Activated CD4-positive, alpha-beta T cell treated with anti-CD3 and anti-CD28 coated beads, Interleukin-2, Interleukin-4, amounts not matched to agents 100 ng/mL and 50 ng/mL, durations not matched to agents 16 hours and 8 hours (primary cell): ENCODE measurements at regions not wholly inside any gene's neighbourhood (a gene's known extent, or its start where the extent isn't known, plus 50 kb on each side); places are given as distances from the start of the nearest gene placed in this dataset.

Experiments used
- DNase-seq: peaks from one replicate; pipeline ENCODE4 v3.0.0-alpha.2; 2020; ENCODE audit warnings: low spot score

DNA sequence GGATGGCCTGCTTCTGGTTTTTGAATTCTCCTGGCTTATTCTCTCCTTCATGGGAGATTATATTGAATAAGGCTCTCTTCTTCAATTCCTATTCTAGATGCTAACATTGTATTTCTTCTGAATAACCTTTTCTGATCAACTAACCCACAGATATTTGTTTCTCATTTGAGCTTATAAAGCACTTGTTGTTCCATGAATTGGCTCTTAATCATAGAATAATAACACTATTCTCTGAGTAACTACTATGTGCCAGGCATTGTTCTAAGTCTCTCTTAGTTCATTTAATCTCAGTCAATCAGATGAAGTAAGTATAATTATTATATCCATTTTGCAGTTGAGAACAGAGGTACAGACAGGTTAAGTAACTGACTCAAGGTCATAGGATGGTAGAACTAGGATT, 136.3 kb upstream of the MLIP start:
- no peak for DNase-seq

GRCh38 chr6:53975941-53976615, 135.2 kb upstream of the MLIP start:
- no peak for DNase-seq

DNA sequence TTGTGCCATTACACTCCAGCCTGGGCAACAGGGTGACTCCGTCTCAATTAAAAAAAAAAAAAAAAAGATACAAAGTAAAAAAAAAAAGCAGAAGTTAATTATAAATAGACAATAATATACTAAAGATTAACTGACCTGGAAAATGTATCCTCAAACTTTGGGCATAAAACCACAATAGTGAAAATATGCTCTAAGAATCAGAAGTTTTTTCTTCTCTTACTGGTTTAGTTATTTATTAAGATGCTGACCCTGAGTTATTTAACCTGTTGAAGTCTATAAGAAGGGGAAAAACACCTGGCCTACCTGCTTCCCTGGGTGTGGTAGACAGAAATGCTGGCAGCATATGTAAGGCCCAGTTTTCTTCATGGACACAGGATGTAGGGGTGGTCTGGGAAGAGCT, 133.7 kb upstream of the MLIP start:
- no peak for DNase-seq

DNA sequence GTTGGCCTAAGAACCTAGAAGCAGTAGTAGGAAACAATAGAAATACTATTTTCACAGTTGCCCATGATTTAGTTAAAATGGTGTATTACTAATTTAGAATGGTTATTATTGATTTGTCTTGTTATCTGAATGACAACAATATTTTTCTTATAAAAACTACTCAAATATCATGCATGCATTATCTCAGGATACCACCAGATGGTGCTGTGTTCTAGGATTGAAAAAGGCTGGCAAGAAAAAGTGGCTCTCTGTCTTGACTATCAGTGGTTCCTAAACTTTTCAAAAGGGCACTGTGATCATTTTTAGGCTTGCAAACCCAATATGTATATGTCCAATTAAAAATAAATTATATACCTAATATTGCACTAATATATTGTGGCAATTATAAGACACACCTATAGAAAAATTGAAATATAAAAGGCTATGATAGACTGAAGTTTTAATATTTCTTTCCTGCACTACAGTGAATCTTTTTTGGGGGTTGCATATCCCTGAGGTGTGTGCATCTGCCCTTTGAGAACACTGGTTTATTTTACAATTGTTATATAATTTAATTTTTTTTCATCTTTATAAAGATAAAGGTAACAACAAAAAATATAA, 131.7 kb upstream of the MLIP start:
- DNase-seq = peak; percentile 23

DNA sequence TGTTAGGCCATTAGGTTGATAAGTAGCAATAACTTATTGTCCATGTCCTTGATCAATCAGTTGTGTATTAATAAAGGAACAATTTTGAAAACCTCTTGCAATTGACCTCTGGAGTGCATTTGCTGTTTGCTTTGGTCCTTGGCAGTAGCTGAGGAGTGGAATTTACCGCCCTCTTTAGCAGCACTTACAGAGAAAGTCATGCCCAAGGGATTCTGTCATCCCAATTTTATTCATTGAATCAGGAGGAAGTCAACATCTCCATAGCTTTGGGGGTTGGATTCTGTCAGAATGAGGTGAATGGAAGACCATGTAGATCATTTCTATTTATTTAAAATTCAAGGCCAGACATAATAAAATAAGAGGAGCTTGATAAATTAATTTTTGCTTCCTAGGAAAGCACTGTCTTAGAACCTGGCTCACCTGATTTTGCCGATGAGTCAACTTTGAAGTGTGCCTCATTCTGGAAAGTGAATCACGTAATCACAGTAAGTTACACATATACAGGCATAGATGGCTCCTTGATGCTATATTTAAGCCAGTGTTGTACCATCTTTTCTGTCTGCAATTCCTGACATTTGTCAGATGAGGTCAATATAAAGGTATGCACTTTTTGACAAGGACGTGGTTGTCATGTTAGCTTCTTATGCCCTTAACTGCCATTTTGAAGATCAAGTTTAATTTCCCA, 128.7 kb upstream of the MLIP start:
- no peak for DNase-seq

DNA sequence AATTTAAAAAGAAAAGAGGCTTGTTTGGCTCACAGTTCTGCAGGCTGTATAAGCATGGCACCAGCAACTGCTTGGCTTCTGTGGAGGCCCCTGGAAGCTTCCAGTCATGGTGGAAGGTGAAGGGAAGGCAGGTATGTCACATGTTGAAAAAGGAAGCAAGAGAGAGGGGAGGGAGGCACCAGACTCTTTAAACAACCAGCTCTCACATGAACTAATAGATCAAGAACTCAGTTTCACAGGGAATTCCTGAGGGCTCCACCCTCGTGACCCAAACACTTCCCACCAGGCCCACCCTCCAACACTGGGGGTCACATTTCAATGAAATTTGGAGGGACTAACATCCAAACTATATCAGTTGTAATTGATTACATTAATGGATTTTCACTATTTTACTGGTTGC, 127.9 kb upstream of the MLIP start:
- DNase-seq = no peak

DNA sequence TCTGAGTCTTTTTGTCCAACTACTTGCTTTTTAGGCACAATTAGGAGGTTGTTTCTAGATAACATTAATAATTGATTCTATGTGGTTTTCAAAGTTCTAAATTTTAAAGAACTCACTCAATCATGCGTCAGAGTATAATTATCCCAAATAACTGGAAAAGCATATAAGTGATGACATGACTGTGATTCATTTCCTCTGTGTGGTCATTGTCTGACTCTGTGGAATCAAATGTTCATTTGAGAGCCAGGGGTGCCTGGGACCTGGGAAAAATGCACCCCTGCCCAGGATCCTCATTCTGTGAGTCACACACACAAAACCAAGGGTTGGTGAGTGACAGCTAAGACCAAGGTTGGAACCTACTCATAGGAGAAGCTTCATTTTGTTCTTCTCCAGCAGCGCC, 127.1 kb upstream of the MLIP start:
- no peak for DNase-seq

DNA sequence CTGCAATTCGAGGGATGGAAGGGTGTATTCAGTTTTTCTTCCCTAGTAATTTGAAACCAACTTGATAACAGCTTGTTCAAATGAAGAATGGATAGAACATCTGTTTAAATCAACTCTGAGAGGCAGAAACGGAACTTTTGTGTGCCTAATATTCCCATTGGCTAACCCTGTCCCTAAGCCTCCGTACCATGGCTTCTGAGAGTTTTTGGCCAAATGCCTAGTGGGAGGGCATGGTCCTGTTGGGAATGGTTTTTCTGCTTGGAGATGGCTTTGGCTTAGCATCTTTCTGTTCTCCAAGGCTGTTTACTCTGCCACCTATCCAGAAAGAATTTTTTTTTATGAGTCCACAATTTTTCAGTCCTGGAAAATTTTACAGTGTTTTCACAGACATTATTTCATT, 126.7 kb upstream of the MLIP start:
- no peak for DNase-seq

DNA sequence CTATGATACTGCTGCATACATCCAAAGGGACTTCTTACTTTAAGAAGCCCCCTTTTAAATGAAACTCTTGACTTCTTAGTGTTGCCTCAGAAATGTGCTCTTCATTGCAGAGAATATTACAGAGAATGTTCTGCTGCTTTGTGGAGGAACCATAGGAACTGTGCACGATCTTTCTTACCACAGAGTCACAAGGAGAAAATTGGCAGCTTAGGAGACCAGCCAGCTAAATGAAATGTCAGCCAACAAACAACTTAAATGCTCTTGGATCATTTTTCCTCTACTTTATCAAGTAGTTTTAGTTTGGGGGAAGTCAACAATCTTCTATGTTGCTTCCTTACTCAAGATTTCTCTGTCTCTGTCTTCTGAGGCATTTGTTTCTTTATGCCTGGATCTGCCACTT, 125.9 kb upstream of the MLIP start:
- no peak for DNase-seq

DNA sequence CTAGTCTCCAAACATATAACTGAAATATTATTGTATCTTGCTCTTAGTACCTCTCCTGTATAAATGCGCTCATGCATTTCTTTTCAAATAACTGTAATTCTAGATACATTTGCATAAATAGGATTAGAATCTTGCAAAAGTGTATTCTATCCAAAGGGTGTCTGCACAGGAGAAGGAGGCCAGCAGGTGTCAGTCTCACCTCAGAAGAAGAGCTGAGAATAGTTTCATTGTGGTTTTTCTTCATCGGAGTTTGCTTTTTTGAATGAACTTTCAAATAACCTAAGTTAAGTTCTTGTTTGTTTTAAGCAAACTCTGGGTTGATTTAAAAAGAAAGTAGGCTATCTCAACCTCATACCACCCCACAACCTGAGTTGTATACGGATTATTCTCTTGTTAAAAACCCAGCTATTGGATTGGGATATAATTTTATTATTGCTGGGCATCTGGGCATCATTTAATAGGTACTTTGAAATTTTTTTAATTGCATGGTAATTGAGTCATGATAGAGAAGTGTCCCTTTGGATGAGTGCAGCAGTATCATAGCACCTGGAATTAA, 125.0 kb upstream of the MLIP start:
- peak; percentile 10 for DNase-seq

GRCh38 chr6:53986721-53987521, 124.3 kb upstream of the MLIP start:
- no peak for DNase-seq

- DNase-seq = no peak
These were observed 123.7 kb upstream of the MLIP start for GRCh38 chr6:53987522-53987888.

GRCh38 chr6:53989504-53989903, 121.7 kb upstream of the MLIP start:
- no peak for DNase-seq

GRCh38 chr6:53992522-53992921, 118.7 kb upstream of the MLIP start:
- no peak for DNase-seq

- DNase-seq = no peak
These were observed 117.0 kb upstream of the MLIP start for GRCh38 chr6:53994201-53994600.

DNA sequence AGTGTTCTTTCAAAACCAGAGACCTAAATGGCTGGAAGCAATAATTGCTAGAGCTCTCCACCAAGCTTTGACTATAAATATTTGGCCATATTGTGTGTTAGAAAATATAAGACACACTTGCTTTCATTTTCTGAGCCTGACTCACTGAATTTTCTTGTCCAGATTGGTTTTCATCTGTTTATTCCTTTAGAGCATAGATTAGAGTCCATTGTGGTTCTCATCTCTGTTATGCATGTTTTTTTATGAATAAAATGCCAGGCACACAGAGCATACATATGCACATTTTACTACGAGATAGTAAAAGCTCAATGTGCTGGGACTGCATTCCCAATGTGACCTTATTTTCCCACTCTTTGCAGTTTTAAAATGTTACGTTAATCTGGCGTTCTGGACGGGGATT, 115.3 kb upstream of the MLIP start:
- no peak for DNase-seq

GRCh38 chr6:53998303-53998702, 112.9 kb upstream of the MLIP start:
- no peak for DNase-seq

GRCh38 chr6:53999088-53999755, 112.0 kb upstream of the MLIP start:
- no peak for DNase-seq

DNA sequence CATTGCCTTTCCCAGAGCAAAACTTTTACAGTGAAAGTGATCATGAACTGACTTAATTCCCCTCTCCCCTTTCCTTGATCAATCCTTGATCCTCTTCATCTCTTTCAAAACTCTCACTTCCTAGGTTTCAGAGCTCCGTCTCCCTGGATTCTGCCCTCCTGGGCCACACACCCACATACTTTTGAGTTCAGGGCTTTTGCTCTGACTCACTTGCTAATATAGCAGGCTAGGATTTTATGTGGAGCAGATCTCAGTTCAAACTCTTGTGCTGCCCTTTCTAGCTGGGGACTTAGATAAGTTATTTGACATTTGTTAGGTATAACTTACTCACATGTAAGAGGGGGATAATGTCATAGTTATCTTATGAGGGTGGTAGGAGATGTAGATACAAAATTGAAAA, 109.1 kb upstream of the MLIP start:
- DNase-seq = no peak

GRCh38 chr6:54003316-54003715, 107.9 kb upstream of the MLIP start:
- no peak for DNase-seq

GRCh38 chr6:54008589-54008988, 102.7 kb upstream of the MLIP start:
- DNase-seq = no peak

GRCh38 chr6:54009052-54009654, 102.1 kb upstream of the MLIP start:
- DNase-seq = no peak
